Adrenal gland (tissue), 5 donors: ENCODE measurements at regions not wholly inside any gene's neighbourhood (a gene's known extent, or its start where the extent isn't known, plus 50 kb on each side); places are given as distances from the start of the nearest gene placed in this dataset.

Experiments
- POLR2A ChIP-seq, 2 donors: fragments of 450-650 bp; IDR thresholded peaks; one replicate each; pipeline ENCODE4 v1.6.1; 2017; ENCODE audit warnings: antibody characterized with exemption in 2 of 2, mild to moderate bottlenecking in 2 of 2, moderate library complexity in 1 of 2
- TF ChIP-seq, protein P1 (sequence below), 6 experiments: fragments of 450-650 bp in 4 of 6; fragments of 200-600 bp in 2 of 6; sonication (generic) in 1 of 6; IDR thresholded peaks; 1 replicate in 5 of 6; 2 replicates in 1 of 6; pipeline versions ENCODE4 v1.5.1 to v1.8.0; 2016 to 2021; ENCODE audit warnings: antibody characterized with exemption in 6 of 6, mild to moderate bottlenecking in 2 of 6, moderate library complexity in 1 of 6
- donor health status: DM: no; HTN: no; CAD: no.

DNA sequence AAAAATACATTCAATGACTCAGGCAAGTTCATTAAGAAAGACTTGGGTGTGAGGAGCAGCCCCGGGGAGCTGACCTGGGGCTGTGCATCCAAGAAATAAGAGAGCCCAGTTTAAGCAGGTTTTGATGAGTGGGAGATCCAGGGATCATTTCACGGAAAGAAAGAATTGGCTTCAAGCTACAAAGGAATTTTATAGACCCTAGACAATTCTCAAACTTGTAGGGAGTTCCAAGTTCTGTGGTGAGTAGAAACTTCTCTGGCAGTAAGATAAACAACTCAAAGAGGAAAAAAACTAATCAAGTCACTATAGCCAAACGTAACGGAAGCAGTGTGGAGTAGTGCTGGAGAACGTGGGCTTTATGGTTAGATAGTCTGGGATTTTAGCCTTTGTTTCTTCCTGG is 175.7 kb upstream of the DDHD1 start:
- TF ChIP-seq, protein P1, sequence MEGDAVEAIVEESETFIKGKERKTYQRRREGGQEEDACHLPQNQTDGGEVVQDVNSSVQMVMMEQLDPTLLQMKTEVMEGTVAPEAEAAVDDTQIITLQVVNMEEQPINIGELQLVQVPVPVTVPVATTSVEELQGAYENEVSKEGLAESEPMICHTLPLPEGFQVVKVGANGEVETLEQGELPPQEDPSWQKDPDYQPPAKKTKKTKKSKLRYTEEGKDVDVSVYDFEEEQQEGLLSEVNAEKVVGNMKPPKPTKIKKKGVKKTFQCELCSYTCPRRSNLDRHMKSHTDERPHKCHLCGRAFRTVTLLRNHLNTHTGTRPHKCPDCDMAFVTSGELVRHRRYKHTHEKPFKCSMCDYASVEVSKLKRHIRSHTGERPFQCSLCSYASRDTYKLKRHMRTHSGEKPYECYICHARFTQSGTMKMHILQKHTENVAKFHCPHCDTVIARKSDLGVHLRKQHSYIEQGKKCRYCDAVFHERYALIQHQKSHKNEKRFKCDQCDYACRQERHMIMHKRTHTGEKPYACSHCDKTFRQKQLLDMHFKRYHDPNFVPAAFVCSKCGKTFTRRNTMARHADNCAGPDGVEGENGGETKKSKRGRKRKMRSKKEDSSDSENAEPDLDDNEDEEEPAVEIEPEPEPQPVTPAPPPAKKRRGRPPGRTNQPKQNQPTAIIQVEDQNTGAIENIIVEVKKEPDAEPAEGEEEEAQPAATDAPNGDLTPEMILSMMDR (IDR thresholded peaks at IDR 0.05) = no peak
- TF ChIP-seq POLR2A (IDR thresholded peaks at IDR 0.05) = no peak
